Colonic mucosa (tissue), 4 donors: ENCODE measurements at regions not wholly inside any gene's neighbourhood (a gene's known extent, or its start where the extent isn't known, plus 50 kb on each side); places are given as distances from the start of the nearest gene placed in this dataset.
"Not testable (repeated sequence)": the region's sequence is repeated elsewhere in the genome, so short reads cannot be mapped to it uniquely, and the experiment has no call there.

Experiments used
- DNase-seq: peaks from one replicate; pipeline ENCODE4 v3.0.0-alpha.2; 2020
- H3K27ac ChIP-seq: fragments of 200-600 bp; one replicate; pipeline ENCODE4 v1.8.0; 2021
- H3K27me3 ChIP-seq: fragments of 200-600 bp; one replicate; pipeline ENCODE4 v1.8.0; 2021
- H3K36me3 ChIP-seq: fragments of 200-600 bp; one replicate; pipeline ENCODE4 v1.8.0; 2021
- H3K4me1 ChIP-seq: fragments of 200-600 bp; one replicate; pipeline ENCODE4 v1.8.0; 2021; ENCODE audit warnings: mild to moderate bottlenecking
- H3K4me3 ChIP-seq: fragments of 200-600 bp; one replicate; pipeline ENCODE4 v1.8.0; 2021
- H3K9ac ChIP-seq, 2 donors: one replicate each; pipeline ENCODE4 v1.7.0; 2013; ENCODE audit warnings: control low read depth in 2 of 2, low read depth in 2 of 2, low read length in 2 of 2
- H3K9me3 ChIP-seq: fragments of 200-600 bp; one replicate; pipeline ENCODE4 v1.8.0; 2021
- CTCF ChIP-seq: fragments of 200-600 bp; IDR thresholded peaks from one replicate; pipeline ENCODE4 v1.8.0; 2022; ENCODE audit warnings: antibody characterized with exemption, mild to moderate bottlenecking
- intact Hi-C: fragments of 100-400 bp; cut with DNase I; formaldehyde crosslinking; loops from one replicate; pipeline ENCODE4 v1.14.1; 2022
- donor health status: healthy.
- donor health status: DM: no; HTN: no; CAD: no.
- donor health status: DM: no; HTN: no; CAD: no.

- H3K4me1 ChIP-seq, H3K36me3 ChIP-seq, H3K4me3 ChIP-seq, H3K27ac ChIP-seq, H3K9ac ChIP-seq, DNase-seq, H3K9me3 ChIP-seq, H3K27me3 ChIP-seq, intact Hi-C loops: not testable (repeated sequence)
Measured at GRCh38 chr21:13883641-13884395, 274.2 kb downstream of the POTED start.

- H3K9ac ChIP-seq, H3K4me3 ChIP-seq, H3K9me3 ChIP-seq, H3K27me3 ChIP-seq, H3K36me3 ChIP-seq, DNase-seq, intact Hi-C loops, H3K27ac ChIP-seq, H3K4me1 ChIP-seq: not testable (repeated sequence)
Measured at GRCh38 chr21:13877503-13877902, 267.9 kb downstream of the POTED start.

- H3K27me3 ChIP-seq, H3K9me3 ChIP-seq, H3K4me3 ChIP-seq, DNase-seq, H3K4me1 ChIP-seq, H3K9ac ChIP-seq, H3K36me3 ChIP-seq, intact Hi-C loops, H3K27ac ChIP-seq: not testable (repeated sequence)
Measured at GRCh38 chr21:13876999-13877398, 267.4 kb downstream of the POTED start.

- H3K4me3 ChIP-seq, H3K4me1 ChIP-seq, H3K9ac ChIP-seq, intact Hi-C loops, H3K27ac ChIP-seq, H3K27me3 ChIP-seq, H3K9me3 ChIP-seq, DNase-seq, H3K36me3 ChIP-seq: not testable (repeated sequence)
Measured at GRCh38 chr21:13874001-13874400, 264.4 kb downstream of the POTED start.

- TF ChIP-seq CTCF = no peak
- Histone ChIP-seq H3K27ac (no peak overlapping the region), H3K4me1 (no peaks in the 10 kb centered on the region), H3K4me3 (no peak overlapping the region), H3K9ac (no peak overlapping the region), H3K9me3 (no peaks in the 10 kb centered on the region), H3K27me3 (no peaks in the 10 kb centered on the region), H3K36me3 (no peaks in the 10 kb centered on the region)
- intact Hi-C loops = no loop called here
- no peak for DNase-seq
Measured at GRCh38 chr21:13854638-13855037, 245.1 kb downstream of the POTED start.

- H3K4me1 ChIP-seq, DNase-seq, H3K27ac ChIP-seq, H3K9ac ChIP-seq, H3K4me3 ChIP-seq, intact Hi-C loops, H3K27me3 ChIP-seq, H3K9me3 ChIP-seq, H3K36me3 ChIP-seq: not testable (repeated sequence)
Measured at GRCh38 chr21:13850808-13851207, 241.2 kb downstream of the POTED start.

GRCh38 chr21:13849489-13849888 lies 239.9 kb downstream of the POTED start:
- H3K27ac ChIP-seq, intact Hi-C loops, H3K36me3 ChIP-seq, H3K9me3 ChIP-seq, H3K9ac ChIP-seq, H3K4me3 ChIP-seq, H3K27me3 ChIP-seq, DNase-seq, H3K4me1 ChIP-seq: not testable (repeated sequence)

- H3K4me1 ChIP-seq, H3K9me3 ChIP-seq, H3K4me3 ChIP-seq, intact Hi-C loops, DNase-seq, H3K36me3 ChIP-seq, H3K9ac ChIP-seq, H3K27ac ChIP-seq, H3K27me3 ChIP-seq: not testable (repeated sequence)
Measured at GRCh38 chr21:13846718-13847117, 237.1 kb downstream of the POTED start.

GRCh38 chr21:13844574-13844973 lies 235.0 kb downstream of the POTED start:
- H3K9ac ChIP-seq, H3K36me3 ChIP-seq, DNase-seq, intact Hi-C loops, H3K27ac ChIP-seq, H3K9me3 ChIP-seq, H3K4me3 ChIP-seq, H3K4me1 ChIP-seq, H3K27me3 ChIP-seq: not testable (repeated sequence)

GRCh38 chr21:13843081-13843480 lies 233.5 kb downstream of the POTED start:
- H3K4me3 ChIP-seq, H3K27me3 ChIP-seq, H3K9ac ChIP-seq, H3K27ac ChIP-seq, intact Hi-C loops, H3K36me3 ChIP-seq, H3K9me3 ChIP-seq, DNase-seq, H3K4me1 ChIP-seq: not testable (repeated sequence)

GRCh38 chr21:13827666-13828065 lies 218.1 kb downstream of the POTED start:
- intact Hi-C loops, H3K27ac ChIP-seq, DNase-seq, H3K4me3 ChIP-seq, H3K36me3 ChIP-seq, H3K9me3 ChIP-seq, H3K9ac ChIP-seq, H3K27me3 ChIP-seq, H3K4me1 ChIP-seq: not testable (repeated sequence)
